Epithelial cell of proximal tubule (primary cell): ENCODE measurements at regions not wholly inside any gene's neighbourhood (a gene's known extent, or its start where the extent isn't known, plus 50 kb on each side); places are given as distances from the start of the nearest gene placed in this dataset.

Experiments used
- DNase-seq: peaks from one replicate; pipeline ENCODE4 v3.0.0-alpha.2; 2011; ENCODE audit warnings: low read depth
- H3K4me3 ChIP-seq: 2 replicates; pipeline ENCODE4 v1.5.1; 2011; ENCODE audit warnings: low read depth, mild to moderate bottlenecking, low read length
- CTCF ChIP-seq: conservative IDR thresholded peaks from 2 replicates; pipeline ENCODE4 v1.5.1; 2012; ENCODE audit warnings: low read depth, mild to moderate bottlenecking, low read length

DNA sequence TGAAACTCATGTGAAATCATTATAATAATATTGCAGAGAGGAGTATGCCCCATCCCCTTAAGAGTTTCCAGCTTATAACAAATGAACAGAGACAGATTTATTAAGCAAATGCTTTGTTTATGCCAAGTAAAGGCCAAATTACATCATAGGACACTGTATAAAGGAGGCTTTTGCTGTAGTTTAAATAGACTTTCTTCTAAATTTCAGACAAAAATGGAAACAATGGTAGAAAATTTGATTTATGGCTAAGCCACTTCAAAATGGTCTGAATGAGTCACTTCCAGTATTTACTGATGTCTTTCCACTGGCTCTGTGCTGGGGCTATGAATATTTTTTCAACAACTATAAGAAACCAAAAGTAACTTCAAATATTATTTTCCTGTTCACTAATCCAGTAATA, 81.1 kb upstream of the ST6GALNAC5 start:
- no peak for TF ChIP-seq CTCF
- no peak for DNase-seq
- no peak overlapping the region for H3K4me3 ChIP-seq

GRCh38 chr1:76793594-76793993, 73.7 kb upstream of the ST6GALNAC5 start:
- no peak for TF ChIP-seq CTCF
- no peak overlapping the region for H3K4me3 ChIP-seq
- no peak for DNase-seq

GRCh38 chr1:76799700-76800099, 67.6 kb upstream of the ST6GALNAC5 start:
- no peak overlapping the region for H3K4me3 ChIP-seq
- TF ChIP-seq CTCF, result no peak
- DNase-seq, result no peak

DNA sequence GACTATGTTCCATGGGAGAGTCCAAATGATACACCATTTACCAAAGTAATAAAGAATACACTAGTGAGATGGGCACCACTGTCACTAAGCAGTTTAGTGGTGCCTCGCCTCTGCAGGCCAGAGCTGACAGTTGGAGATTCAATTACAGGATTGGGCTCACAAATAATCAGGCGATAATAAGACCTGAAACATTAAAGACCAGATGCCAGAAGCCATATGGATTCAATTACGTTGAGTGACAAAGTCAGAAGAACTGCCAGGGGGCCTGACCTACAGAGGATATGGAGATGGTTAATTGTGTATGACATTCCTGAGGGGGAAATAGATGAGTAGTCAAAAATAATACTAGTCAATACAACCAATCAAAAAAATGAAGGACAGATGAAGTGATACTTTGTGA, 65.2 kb upstream of the ST6GALNAC5 start:
- H3K4me3 ChIP-seq, result no peak overlapping the region
- DNase-seq, result no peak
- TF ChIP-seq CTCF, result no peak

GRCh38 chr1:76807543-76808260, 59.6 kb upstream of the ST6GALNAC5 start:
- DNase-seq, result no peak
- H3K4me3 ChIP-seq, result no peak overlapping the region
- TF ChIP-seq CTCF, result no peak
